Heart left ventricle (tissue), 13 donors: ENCODE measurements at regions not wholly inside any gene's neighbourhood (a gene's known extent, or its start where the extent isn't known, plus 50 kb on each side); places are given as distances from the start of the nearest gene placed in this dataset.

Source experiments
- CTCF ChIP-seq, 12 donors: fragments of 200-600 bp; sonication (generic) in 4 of 12; IDR thresholded peaks; one replicate each; pipeline versions ENCODE4 v1.5.0 to v1.8.0; 2018 to 2022; ENCODE audit warnings: antibody characterized with exemption in 12 of 12, mild to moderate bottlenecking in 5 of 12
- POLR2A ChIP-seq, 2 donors: fragments of 450-650 bp; IDR thresholded peaks; one replicate each; pipeline ENCODE4 v1.6.1; 2017; ENCODE audit warnings: antibody characterized with exemption in 2 of 2, mild to moderate bottlenecking in 2 of 2, moderate library complexity in 2 of 2
- donor health status: ischemic (EF 13 %, LVEDD 7.1; RV severe dilation, severe dysfunction).
- donor health status: DM: no; HTN: yes; CAD: no.
- donor health status: DM: no; HTN: no; CAD: no.
- donor health status: ischemic (EF 25% LVEDD 6.9; RV normal size, moderate dysfunction).
- donor health status: ischemic (EF 25% LVEDD 5.7; RV mildly dilated, moderate dysfunction).
- donor health status: ischemic (EF 35%, LVEDD 5.7; RV mildly dilated, moderate dysfunction).
- donor health status: nonischemic (EF 11% LVEDD 7.7; RV severe dilation, severe dysfunction).
- donor health status: DM: yes; HTN: yes; CAD: no.
- donor health status: PGD.
- donor health status: ischemic (EF 29% LVEDD 5.4; RV normal size, mild dysfunction).
- donor health status: nonischemic (EF 23%, LVEDD 6.1; RV moderate dilation, normal function).

- peak in 11 of 12 donors; percentile 13 to 60 (median 42) for TF ChIP-seq CTCF (IDR thresholded peaks at IDR 0.05)
- TF ChIP-seq POLR2A (IDR thresholded peaks at IDR 0.05): no peak
These were observed 67.9 kb upstream of the SOX3 start for GRCh38 chrX:140572724-140573123.
